ENCODE measurements at regions not wholly inside any gene's neighbourhood (a gene's known extent, or its start where the extent isn't known, plus 50 kb on each side); places are given as distances from the start of the nearest gene placed in this dataset.

GRCh38 chr4:12957108-12957507, 527.0 kb downstream of the RAB28 start:
- no peak for ATAC-seq (ENCODE audit: low read depth)
- no peak overlapping the region for H2AK5ac ChIP-seq (ENCODE audit: low read depth, low read length)

More at GRCh38 chr4:12957108-12957507, 527.0 kb downstream of the RAB28 start:
- Histone ChIP-seq H3K9ac (ENCODE audit: low read depth, low read length) (no peak overlapping the region), H3K56ac (ENCODE audit: extremely low read depth, insufficient read depth, low read length) (no peak overlapping the region), H3K4me1 (ENCODE audit: control insufficient read depth, insufficient read depth, low read length) (no peaks in the 10 kb centered on the region), H3K4me3 (ENCODE audit: insufficient read depth, low read depth, low read length) (no peak overlapping the region), H3K4me2 (ENCODE audit: low read depth, low read length) (no peak overlapping the region), H3K14ac (replicated peaks; ENCODE audit: low read depth, low read length) (no peak overlapping the region), H2BK5ac (ENCODE audit: low read depth, low read length, poor library complexity, severe bottlenecking) (no peak overlapping the region), H2BK120ac (ENCODE audit: low read depth, low read length) (no peak overlapping the region), H4K20me1 (ENCODE audit: insufficient read depth, low read length) (no peaks in the 10 kb centered on the region), H3K9me3 (ENCODE audit: control insufficient read depth, insufficient read depth, low read length) (peaks cover 3% of the 10 kb centered on the region), H3K9me1 (ENCODE audit: insufficient read depth, low read length) (no peaks in the 10 kb centered on the region), H3K27me3 (ENCODE audit: control insufficient read depth, insufficient read depth, low read length) (no peaks in the 10 kb centered on the region), H2BK20ac (ENCODE audit: low read depth, low read length) (no peak overlapping the region), H2AK9ac (replicated peaks; ENCODE audit: low read depth, low read length, poor library complexity) (no peak overlapping the region), H3K79me1 (ENCODE audit: low read depth in 1 of 2, low read length in 2 of 2) (no peaks in the 10 kb centered on the region), H4K8ac (ENCODE audit: low read depth in 2 of 2, low read length in 2 of 2) (no peak overlapping the region), H3K23ac (ENCODE audit: low read depth, low read length) (no peak overlapping the region), H2BK15ac (ENCODE audit: low read depth, low read length) (no peak overlapping the region), H4K5ac (ENCODE audit: low read depth, low read length) (no peak overlapping the region), H3K4ac (ENCODE audit: low read depth, low read length) (no peak overlapping the region), H3K36me3 (ENCODE audit: control insufficient read depth, insufficient read depth, low read length) (no peaks in the 10 kb centered on the region), H3K27ac (ENCODE audit: insufficient read depth, low read length) (no peak overlapping the region), H3K18ac (ENCODE audit: low read depth, low read length) (no peak overlapping the region), H4K91ac (ENCODE audit: insufficient read depth, low read depth, low read length) (no peak overlapping the region), H2AFZ (replicated peaks; ENCODE audit: low read length, poor library complexity) (no peak overlapping the region)
- POLR2A ChIA-PET (ENCODE audit: unreplicated experiment) = no interaction called here
- CTCF ChIA-PET = no interaction called here
- BruUV-seq (replicated peaks) = no TSS peak
- no peak for DNase-seq
- no peak for TF ChIP-seq MAFK (IDR thresholded peaks at IDR 0.05; ENCODE audit: low read depth, low read length)
- dilution Hi-C loops (cut with HindIII; ENCODE audit: low sequenced_read_pairs, unreplicated experiment) = no loop called here
- no CpG with 5 or more reads among the region's 3 CpGs for WGBS, 2 experiments (ENCODE audit: extremely low coverage in 2 of 2, insufficient read length in 1 of 2)
- in situ Hi-C loops (cut with MboI; ENCODE audit: low sequenced_read_pairs) = no loop called here
- intact Hi-C loops (cut with micrococcal nuclease) = no loop called here
